OCI-LY3 (cell line): ENCODE measurements at regions not wholly inside any gene's neighbourhood (a gene's known extent, or its start where the extent isn't known, plus 50 kb on each side); places are given as distances from the start of the nearest gene placed in this dataset.

Experiments used
- EZH2phosphoT487 ChIP-seq: fragments of 200-600 bp; shearing (Covaris generic); IDR thresholded peaks from 2 replicates; pipeline ENCODE4 v1.6.1; 2018; ENCODE audit warnings: antibody characterized with exemption, mixed run types, low read depth
- TF ChIP-seq, protein P1 (sequence below): fragments of 200-600, 300-600 bp; sonication (generic); IDR thresholded peaks from 2 replicates; pipeline ENCODE4 v1.5.1; 2014; ENCODE audit warnings: antibody characterized with exemption, low read length, low read depth

DNA sequence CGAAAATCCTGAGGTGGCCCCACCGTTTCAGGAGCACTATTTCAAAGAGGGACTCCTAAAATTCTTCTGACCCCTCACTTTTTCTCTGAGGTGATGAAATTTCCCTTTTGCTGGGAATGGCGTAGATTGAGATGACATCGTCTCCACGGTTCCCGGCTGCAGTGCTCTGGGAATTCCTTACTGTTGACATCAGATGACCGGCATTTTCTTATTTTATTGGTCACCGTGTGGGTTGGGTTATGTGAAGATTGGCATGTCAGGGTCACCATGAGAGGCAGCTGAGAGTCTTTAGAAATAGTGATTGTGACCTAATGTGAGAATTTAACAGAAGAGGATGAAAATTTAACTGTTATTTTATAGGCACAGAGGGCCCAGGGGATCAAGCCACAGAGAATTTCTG, 356.7 kb downstream of the FGF9 start:
- TF ChIP-seq, protein P1, sequence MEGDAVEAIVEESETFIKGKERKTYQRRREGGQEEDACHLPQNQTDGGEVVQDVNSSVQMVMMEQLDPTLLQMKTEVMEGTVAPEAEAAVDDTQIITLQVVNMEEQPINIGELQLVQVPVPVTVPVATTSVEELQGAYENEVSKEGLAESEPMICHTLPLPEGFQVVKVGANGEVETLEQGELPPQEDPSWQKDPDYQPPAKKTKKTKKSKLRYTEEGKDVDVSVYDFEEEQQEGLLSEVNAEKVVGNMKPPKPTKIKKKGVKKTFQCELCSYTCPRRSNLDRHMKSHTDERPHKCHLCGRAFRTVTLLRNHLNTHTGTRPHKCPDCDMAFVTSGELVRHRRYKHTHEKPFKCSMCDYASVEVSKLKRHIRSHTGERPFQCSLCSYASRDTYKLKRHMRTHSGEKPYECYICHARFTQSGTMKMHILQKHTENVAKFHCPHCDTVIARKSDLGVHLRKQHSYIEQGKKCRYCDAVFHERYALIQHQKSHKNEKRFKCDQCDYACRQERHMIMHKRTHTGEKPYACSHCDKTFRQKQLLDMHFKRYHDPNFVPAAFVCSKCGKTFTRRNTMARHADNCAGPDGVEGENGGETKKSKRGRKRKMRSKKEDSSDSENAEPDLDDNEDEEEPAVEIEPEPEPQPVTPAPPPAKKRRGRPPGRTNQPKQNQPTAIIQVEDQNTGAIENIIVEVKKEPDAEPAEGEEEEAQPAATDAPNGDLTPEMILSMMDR, result no peak
- no peak for TF ChIP-seq EZH2phosphoT487
